ENCODE measurements at regions not wholly inside any gene's neighbourhood (a gene's known extent, or its start where the extent isn't known, plus 50 kb on each side); places are given as distances from the start of the nearest gene placed in this dataset.

DNA sequence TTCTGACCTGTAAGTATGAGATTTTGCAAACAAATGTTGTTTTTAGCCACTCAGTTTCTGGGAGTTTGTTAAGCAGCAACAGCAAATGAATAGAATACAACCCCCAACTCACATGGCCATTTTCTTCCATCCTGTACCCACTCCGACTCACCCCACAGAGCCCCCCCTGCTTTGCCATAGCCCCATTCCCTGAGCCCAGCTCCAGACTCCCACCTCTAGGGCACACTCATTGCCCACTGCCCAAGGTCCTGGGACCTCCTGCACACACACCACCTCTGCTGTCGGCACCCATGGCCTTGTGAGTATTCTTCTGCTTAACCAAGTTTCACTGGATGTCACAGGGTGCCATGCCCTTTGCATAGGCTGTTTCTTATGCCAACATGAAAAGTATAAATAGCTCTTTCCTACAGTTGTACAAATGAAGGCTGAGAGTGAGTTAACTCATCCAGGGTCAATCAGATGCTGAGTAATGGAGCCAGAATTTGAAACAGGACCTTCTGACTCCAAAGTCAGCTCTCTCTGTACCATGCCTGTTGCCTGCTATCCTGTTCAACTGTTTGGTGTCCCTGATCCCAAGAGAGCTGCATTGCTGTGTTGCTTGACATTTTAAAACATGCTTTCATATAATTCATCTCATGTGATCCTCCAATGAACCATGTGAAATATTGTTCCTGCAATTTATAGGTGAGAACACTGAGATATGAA is 367.8 kb upstream of the ZMIZ1 start:
- no peak for DNase-seq

DNA sequence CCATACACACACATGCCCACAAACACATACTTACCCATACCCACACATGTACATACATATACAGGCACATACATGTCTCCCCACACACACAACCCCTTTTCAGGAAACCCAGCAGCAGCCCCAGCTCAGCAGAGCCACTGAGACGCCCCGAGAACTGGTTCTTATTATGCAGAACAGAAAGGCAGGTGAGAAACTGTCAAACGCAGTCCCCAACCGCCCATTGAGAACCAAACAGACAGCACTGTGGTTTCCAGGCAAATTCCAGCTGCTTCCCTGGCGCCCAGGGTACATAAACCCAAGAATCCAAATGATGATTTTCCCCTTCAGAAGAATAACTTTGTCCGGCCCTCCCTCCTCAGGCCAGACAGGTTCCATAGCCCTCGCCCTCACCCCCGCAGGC is 366.6 kb upstream of the ZMIZ1 start:
- no peak for DNase-seq

DNA sequence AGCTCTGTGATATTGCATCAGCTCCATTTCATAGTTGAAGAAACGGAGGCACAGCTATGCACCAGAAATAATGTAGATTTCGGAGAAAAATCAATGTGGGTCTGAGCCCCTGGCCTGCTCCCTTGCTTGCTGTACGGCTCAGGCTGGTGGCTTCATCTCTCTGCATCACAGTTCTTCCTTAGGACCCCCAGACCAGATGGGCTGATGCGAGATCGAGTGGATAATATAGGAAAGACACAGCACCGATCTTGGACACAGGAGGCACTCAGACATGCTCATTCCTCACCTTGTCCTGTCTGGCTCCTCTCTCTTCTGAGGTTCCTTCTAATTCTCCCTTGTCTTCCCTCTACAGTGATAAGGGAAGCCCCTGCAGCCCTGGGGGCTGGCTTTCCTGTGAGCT is 365.9 kb upstream of the ZMIZ1 start:
- DNase-seq = no peak

DNA sequence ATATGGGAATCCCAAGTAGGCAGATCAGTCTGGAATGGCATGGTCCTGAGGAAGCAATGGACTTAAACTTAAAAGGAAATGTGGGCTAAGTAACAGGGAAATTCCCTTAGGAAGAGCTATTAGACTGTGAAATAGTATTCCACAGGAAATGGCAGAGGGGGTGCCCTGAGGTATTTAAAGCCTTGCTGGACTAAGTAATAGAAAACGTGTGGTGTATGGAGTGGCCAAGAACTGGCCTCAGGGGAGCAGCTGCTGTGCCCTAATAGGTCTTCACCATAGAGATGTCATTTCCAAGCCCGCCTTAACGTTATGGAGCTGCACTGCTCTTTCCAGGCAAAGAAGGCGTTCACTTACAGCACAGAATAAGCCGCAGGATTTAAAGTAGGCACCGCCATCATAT is 365.2 kb upstream of the ZMIZ1 start:
- DNase-seq = no peak

DNA sequence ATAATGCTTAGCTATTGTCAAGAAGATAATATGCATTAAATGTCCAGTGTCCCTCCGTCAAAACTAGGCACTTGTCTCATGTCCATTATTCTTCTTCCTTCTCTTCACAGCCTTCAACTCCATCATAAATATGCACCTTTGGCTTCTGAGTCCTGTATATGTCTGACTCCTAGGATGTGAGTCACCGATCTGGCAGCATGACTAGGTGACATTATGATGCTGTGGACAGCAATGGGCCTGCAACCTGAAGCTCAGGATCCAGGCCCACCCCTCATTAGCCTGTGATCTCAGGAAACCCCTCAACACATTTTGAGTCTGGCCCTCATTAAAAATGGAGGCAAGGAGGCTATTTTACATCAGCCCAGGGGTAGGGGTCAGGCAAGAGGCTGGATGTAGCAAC is 362.5 kb upstream of the ZMIZ1 start:
- DNase-seq = no peak

DNA sequence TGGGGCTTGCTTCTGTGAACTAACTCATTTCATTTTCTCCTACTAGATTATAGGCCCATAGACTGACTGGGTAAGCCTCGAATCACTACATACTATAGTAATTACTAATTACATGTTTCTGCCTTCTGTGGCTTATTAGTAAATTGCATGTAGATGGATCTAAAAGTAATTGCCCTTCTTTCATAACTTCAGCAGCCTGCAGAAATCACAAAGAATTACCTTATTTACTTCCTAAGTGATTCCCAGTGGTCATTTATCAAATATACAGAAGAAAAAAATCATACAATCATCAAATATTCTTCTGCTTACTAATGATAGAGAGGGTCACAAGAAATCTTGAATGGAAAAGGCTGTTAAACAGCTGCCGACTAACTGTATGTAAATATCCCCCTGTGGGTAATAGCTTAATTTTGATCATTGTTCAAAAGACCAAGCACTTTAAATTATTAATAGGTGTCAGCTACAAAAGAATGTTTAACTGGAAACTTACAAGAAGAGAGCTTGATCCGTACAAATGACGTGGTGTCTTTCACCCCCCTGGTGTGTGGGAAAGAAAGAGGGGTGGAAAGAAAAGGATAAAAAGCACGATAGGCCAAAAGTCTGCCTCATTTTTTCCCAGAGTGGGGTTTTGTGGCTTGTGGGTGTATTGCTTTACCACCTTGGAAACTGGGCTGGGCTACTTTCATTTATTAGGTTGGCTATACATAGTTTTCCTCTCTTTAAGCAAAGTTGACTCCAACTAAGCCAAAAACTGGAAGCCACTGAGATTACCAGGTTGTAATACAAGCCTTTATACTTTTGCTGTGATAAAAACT is 361.8 kb upstream of the ZMIZ1 start:
- no peak for DNase-seq

DNA sequence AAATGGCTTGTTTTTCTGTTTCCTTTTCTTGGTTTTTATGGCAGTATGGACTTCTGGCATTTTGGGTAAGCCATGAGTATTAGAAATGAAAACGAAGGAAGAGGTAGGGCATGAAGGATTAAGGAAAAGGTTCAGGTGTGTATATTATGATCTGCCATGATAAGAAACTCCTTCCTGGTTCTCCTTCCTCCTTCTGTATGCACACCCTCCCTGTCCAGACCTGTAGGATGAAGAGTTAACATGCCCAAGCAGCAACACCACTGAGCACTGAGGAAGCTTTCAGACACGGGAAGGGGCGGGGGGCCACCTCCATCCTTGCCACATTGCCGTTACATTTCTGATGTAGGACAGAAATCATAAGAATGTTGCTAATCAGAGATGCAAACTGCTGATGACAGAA is 361.0 kb upstream of the ZMIZ1 start:
- DNase-seq = no peak

DNA sequence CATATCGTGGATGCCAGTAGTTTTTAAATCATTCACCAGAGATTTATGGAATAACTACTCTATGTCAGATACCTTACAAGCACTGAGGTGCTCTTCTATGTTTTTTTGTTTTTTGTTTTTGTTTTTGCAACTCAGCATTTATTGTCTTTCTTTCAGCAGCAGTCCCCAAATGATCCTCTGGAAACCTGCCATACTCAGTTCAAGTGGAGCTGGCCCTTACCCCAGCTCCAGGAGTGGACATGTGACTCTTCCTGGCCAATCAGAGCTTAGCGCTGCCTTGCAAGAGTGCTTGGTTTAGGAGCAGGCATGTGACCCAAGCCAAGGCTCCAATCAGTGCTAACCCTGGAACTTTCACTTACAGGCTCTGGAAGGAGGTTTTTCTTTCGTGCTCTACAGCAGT is 356.6 kb upstream of the ZMIZ1 start:
- DNase-seq = no peak

DNA sequence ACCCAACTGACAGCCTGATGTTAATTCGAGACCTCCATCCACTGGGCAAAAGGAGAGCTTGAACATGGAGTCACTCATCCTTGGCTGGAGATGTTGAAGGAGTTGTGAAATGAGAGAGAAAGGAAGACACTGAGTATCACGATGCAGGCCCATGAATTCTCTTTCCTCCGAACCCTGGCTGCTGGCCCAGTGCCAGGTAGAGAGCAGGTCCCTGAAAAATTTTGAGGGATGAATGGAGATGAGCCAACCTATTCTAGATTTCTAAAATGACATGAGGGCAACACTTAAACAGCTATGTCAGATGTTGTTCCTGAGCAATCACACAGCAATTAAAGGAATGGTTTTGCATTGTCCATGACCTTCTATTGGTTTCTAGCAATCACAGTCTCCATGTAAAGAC is 355.1 kb upstream of the ZMIZ1 start:
- no peak for DNase-seq

DNA sequence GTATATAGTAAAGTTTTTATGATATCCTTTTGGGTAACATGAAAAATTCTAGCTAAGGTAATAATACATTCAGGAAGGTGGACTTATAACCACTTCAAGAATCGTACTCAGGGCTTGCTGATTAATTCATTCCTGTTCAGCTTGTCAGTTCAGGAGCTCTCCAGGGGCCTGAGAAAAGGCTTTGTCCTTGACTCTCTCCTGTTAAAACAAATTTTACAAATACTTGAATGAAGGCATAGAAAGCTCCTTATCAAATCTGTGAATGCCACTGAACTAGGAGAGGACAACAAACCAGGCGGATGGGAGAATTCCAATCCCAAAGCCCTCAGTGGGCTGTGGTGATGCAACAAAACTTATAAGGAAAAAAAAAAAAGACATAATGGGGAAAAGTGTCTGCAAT is 354.5 kb upstream of the ZMIZ1 start:
- no peak for DNase-seq

DNA sequence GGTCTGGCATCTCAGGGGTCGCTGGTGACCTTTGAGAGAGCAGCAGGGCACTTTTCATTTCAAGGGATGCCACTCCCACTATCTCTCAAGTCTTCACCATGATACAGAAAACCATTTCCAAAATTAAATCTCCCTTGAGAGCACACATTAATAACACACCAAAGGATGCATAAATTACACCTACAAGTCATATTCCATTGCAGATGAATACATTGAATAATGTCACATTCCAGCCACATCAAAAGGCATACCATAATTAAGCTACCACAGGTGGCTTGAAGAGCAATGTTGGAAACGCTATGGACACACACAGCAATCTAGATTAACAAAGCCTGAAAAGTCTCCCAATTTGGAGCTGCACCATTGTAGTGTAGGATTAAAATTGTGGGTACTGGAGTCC is 353.3 kb upstream of the ZMIZ1 start:
- DNase-seq = no peak

DNA sequence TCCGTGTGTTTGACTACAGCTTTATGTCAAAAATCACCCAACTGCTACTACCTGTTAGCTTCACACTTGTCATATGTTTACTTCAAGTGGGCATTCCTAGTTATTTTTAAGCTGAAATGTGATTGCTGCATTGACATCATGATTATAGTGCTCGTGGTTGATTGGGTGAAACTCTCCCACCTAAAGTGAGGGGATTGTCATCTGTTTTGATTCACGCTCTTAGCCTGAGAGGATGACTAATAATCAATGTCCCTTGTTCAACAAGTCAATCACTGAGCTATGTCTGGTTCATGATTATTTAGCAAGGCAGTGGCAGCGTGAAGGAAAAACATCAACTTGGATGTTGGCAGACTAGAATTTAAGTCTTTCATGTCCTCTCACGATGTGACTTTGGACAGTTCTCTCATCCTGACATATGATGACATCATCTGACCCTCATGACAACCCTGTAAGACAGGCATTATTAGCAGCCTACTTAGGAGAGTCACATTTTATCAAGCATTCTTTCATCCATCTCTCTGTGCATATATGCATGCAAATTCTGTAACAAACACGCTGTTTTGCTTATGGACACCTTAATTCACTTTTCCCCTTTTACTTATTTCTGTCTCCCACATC is 352.6 kb upstream of the ZMIZ1 start:
- DNase-seq = no peak

DNA sequence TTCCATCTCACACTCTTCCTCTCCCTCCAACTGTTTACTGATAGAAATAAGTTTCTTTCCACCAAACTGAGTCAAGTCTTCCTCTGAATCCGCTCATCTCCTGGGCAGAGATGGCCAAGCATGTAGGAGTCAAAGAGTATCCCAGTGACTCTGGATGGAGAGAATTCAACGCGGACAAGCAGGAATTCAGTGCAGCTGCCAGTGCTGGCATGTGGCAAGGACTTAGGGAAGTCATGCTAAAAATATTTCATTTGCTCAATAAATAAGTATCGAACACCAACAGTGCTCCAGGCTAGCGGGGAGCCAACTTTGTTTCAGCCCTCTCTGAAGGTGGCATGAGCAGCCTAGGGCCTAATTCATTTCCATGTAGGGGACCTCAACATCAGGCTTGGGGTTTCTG is 351.6 kb upstream of the ZMIZ1 start:
- DNase-seq = no peak

DNA sequence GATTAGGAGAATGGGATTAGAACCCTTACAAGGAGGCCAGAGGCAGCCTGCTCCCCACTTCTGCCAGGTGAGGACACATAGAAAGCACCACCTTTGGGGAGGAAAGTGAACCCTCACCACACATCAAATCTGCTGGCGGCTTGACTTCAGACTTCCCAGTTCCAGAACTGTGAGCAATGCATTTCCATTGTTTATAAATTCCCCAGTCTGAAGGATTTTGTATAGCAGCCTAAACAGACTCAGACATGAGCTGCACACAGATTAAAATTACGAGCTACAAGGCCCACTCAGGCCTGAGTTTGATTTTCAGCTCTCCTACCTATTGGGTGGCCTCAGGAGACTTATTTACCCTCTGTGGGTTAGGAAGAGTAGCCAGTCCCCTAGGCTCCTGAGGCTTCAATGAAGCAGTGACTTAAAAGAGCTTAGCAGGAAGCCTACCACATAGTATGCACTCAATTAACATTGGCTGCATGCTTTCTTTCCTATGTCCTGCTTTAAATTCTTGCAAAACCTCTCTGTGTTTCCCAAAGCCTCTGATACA is 350.7 kb upstream of the ZMIZ1 start:
- no peak for DNase-seq

DNA sequence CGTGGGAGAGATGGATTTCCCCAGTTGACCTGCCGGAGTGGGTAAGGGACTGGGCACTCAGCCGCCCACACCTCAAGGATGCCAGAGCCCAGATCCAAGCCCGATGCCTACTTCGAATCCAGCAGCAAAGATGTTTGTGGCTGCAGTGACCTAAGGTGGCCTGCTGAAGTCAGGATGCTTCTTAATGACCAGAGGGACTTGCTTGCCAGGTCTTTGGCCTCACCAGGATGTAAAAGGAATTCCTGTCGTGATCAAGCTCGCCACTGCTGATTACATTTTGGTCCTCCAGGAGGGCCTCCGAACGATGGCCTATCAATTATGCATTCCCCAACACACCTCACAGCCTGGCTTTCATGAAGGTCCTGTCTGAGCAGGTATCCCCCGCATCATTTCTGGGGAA is 349.5 kb upstream of the ZMIZ1 start:
- DNase-seq = no peak

DNA sequence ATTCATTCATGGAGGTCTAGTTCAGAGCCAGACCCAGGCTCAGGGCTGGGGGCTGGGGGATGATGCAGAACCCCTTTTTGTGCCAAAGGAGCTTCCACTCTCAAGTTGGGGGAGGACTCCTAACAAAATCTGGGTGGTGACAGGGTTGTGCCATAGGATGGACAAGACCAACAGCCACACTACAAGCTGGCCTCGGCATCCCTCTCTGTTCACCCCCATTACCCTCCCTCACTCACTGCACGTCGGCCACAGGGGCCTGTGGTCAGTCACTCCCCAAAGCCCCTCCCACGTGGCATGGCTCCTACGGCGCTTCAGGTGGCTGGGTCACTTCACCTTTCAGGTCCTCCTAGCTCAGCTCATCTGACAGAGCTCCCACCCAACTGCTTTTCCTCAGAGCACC is 348.7 kb upstream of the ZMIZ1 start:
- DNase-seq = no peak

DNA sequence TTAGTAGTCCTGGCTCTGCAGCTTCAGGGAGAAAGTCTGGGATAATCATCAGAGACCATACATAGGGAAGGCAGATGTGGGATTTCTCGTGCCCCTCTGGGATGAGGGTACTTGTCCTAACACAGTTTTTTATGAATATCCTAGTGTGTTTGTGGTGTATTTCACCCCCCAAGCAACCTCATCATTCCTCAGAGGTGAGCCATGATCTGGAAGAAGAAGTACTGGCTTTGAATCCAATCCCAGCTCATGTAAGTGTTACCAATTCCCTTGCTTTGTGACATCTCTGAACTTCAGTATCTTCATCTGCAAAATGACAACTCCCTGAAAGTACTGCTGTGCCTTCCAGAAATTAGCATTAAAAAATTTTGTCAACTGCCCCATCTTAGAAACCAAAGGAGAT is 347.5 kb upstream of the ZMIZ1 start:
- DNase-seq = no peak

DNA sequence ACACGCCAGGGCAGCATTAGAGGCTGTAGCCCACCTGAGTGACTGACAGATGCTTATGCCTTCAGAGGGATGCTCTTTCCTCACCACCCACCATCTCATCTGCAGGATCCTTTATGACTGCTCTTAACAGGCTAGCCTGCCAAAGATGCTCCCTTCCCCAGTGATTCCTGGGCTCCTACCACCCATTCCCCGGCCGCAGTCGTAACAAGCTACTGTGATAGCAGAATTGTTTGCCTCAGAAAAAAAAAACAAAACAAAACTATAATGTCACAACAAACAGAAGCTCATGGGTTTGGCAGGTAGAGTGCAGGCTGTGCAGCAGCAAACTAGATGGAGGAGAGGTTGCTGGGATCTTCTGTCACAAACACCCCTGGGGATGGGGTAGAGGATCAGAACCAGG is 343.9 kb upstream of the ZMIZ1 start:
- no peak for DNase-seq

DNA sequence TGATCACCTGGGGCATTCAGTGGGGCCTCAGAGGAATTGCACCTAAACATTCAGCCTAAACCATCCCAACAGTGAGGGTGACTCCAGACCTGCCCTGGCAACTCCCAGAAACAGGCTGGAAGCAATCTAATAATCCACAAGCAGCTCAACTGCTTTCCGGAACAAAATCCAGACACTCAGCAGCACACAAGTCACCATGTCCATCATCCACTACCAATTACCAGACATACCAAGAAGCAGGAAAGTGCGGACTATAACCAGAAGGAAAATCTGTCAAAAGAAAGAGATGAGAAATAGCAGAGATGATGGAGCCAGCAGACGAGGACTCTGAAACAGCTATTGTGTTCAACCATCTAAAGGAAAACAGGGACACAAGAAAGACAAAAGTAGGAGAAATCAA is 342.6 kb upstream of the ZMIZ1 start:
- DNase-seq = no peak

DNA sequence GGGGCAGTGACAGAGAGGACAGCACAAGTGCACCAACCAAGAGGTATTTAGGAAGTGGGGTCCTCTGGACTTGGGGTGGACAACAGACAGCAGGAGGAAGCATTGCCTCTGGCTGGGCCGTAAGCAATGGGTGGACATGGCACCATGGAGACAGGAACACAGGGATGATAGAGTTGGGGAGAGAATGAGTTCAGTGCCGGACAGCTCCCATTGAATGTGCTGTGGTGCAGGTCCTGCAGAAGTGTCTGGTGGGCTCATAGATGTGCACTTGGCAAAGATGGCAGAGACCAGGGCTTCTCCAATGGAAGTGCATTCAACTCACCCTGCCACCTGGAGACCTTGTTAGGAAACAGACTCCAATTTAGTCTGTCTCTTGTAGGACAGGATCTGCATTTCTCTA is 341.5 kb upstream of the ZMIZ1 start:
- no peak for DNase-seq

DNA sequence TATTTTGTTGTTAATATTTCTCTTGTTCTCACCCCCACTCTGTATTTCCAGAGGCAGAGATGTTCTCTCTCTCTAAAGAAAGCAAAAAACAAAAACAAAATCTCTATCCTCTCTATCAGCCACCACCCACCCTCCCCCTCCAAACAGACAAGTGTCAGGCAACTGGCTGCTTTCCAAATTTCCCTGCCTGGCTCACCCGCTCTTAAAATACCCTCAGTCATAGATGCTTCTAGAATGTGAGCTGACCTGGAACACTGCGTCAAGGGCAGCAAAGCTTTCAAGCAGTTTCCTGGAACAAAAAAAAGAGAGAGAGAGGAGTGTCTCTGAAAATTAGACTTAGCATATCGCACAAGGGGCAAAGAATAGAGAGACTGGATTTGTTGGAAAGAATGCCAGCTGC is 341.0 kb upstream of the ZMIZ1 start:
- no peak for DNase-seq

DNA sequence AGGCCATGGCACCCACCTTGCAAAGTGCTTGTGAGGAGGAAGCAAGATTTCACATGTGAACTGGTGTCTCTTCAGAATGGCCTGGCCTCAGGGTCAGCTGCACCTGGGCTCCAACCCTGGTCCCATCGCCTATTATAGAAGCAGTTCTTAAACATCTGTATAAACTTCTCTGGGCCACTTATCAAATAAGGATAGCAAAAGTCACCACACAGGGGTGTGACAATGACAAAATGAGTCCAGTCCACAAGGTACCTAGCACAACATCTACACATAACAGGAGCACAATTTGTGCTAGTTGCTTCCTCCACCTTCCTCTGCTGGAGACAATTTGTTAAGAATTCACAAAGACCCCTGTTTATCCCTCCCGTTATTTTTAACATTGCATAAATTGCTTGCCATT is 340.6 kb upstream of the ZMIZ1 start:
- DNase-seq = no peak

DNA sequence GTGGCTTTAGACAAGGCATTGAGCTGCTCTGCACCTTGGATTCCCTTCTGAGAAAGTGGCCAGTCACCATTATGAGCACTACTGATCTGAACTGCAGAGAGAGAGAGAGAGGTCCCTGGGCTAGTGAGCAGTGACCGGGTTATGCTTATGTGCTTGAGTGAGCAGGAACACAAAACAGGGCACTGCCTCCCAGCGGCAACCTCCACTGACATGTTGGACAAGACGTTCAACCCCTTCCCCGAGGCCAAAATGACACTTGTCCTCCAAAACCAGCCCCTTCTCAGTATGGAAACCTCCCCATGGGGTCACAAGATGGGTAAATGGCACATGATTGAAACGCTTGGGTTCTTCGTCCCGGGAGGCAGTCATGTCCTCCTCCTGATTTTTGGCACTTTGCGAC is 339.4 kb upstream of the ZMIZ1 start:
- DNase-seq = no peak

DNA sequence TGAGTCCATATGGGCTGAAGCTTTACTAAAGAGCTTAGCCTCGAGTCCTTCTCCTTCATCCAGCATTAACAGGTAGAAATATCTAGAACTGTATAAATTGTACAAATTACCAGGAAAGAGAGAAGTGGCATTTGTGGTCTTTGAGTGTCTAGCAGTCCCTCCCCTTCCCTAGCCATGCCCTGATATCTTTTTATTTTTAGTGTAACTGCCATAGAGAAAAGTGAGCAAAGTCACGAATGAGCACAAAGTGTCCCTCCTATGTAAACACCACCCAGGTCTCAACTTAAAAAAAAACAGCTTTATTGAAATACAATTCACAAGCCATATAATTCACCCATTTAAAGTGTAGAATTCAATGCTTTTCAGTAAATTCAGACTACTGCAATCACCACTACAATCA is 339.0 kb upstream of the ZMIZ1 start:
- no peak for DNase-seq
